IMR-90 (cell line): ENCODE measurements at regions not wholly inside any gene's neighbourhood (a gene's known extent, or its start where the extent isn't known, plus 50 kb on each side); places are given as distances from the start of the nearest gene placed in this dataset.

Experiments used
- ATAC-seq: fragments of 200-7000 bp; cut with Tn5 transposase; 2 replicates; pipeline ENCODE4 v1.9.1; 2020; ENCODE audit warnings: low read depth, mild to moderate bottlenecking, moderate library complexity
- BruUV-seq: library from RNA; stranded (reverse); fragments of 400-500 nt; replicated peaks from 2 replicates; lab custom pipeline; 2021; lab: Mats Ljungman, UMichigan
- CTCF ChIA-PET: fragments of 300-600 bp; formaldehyde crosslinking; extraction: SDS; loops from one replicate; lab custom pipeline; 2021; ENCODE audit warnings: antibody characterized with exemption; lab: Yijun Ruan, JAX
- POLR2A ChIA-PET: fragments of 300-600 bp; sonication (Branson Sonifier 250); formaldehyde crosslinking; loops from one replicate; lab custom pipeline; 2022; ENCODE audit warnings: antibody characterized with exemption; ENCODE audit not compliant: unreplicated experiment; lab: Charles Lee
- DNase-seq: peaks from one replicate; pipeline ENCODE4 v3.0.0; 2013
- H2AFZ ChIP-seq: replicated peaks from 2 replicates; pipeline ENCODE3; 2013; ENCODE audit warnings: low read length, mild to moderate bottlenecking; ENCODE audit not compliant: poor library complexity
- H2AK5ac ChIP-seq: 2 replicates; pipeline ENCODE4 v1.6.1; 2013; ENCODE audit warnings: low read depth, low read length, inconsistent platforms
- H2AK9ac ChIP-seq: replicated peaks from 2 replicates; pipeline ENCODE3; 2013; ENCODE audit warnings: mild to moderate bottlenecking, low read depth, low read length, moderate library complexity; ENCODE audit not compliant: poor library complexity
- H2BK120ac ChIP-seq: 2 replicates; pipeline ENCODE4 v1.6.1; 2013; ENCODE audit warnings: low read depth, low read length, inconsistent platforms
- H2BK15ac ChIP-seq: 3 replicates; pipeline ENCODE4 v1.6.1; 2013; ENCODE audit warnings: low read depth, low read length, inconsistent platforms
- H2BK20ac ChIP-seq: 2 replicates; pipeline ENCODE4 v1.6.1; 2013; ENCODE audit warnings: low read depth, mild to moderate bottlenecking, inconsistent platforms, low read length, moderate library complexity
- H2BK5ac ChIP-seq: 2 replicates; pipeline ENCODE4 v1.6.1; 2013; ENCODE audit warnings: mild to moderate bottlenecking, low read depth, low read length, inconsistent platforms; ENCODE audit not compliant: poor library complexity, severe bottlenecking
- H3K14ac ChIP-seq: replicated peaks from 2 replicates; pipeline ENCODE4 v1.6.1; 2013; ENCODE audit warnings: low read depth, low read length, inconsistent platforms
- H3K18ac ChIP-seq: 2 replicates; pipeline ENCODE4 v1.6.1; 2013; ENCODE audit warnings: low read depth, low read length, control low read depth
- H3K23ac ChIP-seq: 2 replicates; pipeline ENCODE4 v1.6.1; 2013; ENCODE audit warnings: low read depth, low read length, inconsistent platforms
- H3K27ac ChIP-seq: 2 replicates; pipeline ENCODE4 v1.5.1; 2013; ENCODE audit warnings: mild to moderate bottlenecking, control low read depth, low read length; ENCODE audit not compliant: insufficient read depth
- H3K27me3 ChIP-seq: 2 replicates; pipeline ENCODE4 v1.6.1; 2013; ENCODE audit warnings: low read length; ENCODE audit not compliant: control insufficient read depth, insufficient read depth
- H3K36me3 ChIP-seq: 2 replicates; pipeline ENCODE4 v1.6.1; 2013; ENCODE audit warnings: low read length, mixed read lengths; ENCODE audit not compliant: control insufficient read depth, insufficient read depth
- H3K4ac ChIP-seq: 2 replicates; pipeline ENCODE4 v1.6.1; 2013; ENCODE audit warnings: low read depth, low read length, inconsistent platforms
- H3K4me1 ChIP-seq: 2 replicates; pipeline ENCODE4 v1.6.1; 2013; ENCODE audit warnings: low read length, mixed read lengths; ENCODE audit not compliant: control insufficient read depth, insufficient read depth
- H3K4me2 ChIP-seq: 2 replicates; pipeline ENCODE4 v1.6.1; 2013; ENCODE audit warnings: low read depth, mild to moderate bottlenecking, control low read depth, low read length, moderate library complexity
- H3K4me3 ChIP-seq: 2 replicates; pipeline ENCODE4 v1.5.1; 2013; ENCODE audit warnings: low read depth, mild to moderate bottlenecking, control low read depth, low read length, moderate library complexity; ENCODE audit not compliant: insufficient read depth
- H3K56ac ChIP-seq: 2 replicates; pipeline ENCODE4 v1.6.1; 2013; ENCODE audit warnings: low read length, inconsistent platforms; ENCODE audit not compliant: insufficient read depth; ENCODE audit errors: extremely low read depth
- H3K79me1 ChIP-seq, 2 experiments: 2 replicates each; pipeline ENCODE4 v1.6.1; 2013; ENCODE audit warnings: low read length in 2 of 2, inconsistent platforms in 1 of 2, low read depth in 1 of 2
- H3K9ac ChIP-seq: 2 replicates; pipeline ENCODE4 v1.6.1; 2013; ENCODE audit warnings: low read depth, low read length, control low read depth
- H3K9me1 ChIP-seq: 2 replicates; pipeline ENCODE4 v1.6.1; 2013; ENCODE audit warnings: low read length, inconsistent platforms; ENCODE audit not compliant: insufficient read depth
- H3K9me3 ChIP-seq: 2 replicates; pipeline ENCODE4 v1.6.1; 2013; ENCODE audit warnings: low read length; ENCODE audit not compliant: control insufficient read depth, insufficient read depth
- H4K20me1 ChIP-seq: 2 replicates; pipeline ENCODE4 v1.6.1; 2013; ENCODE audit warnings: low read length, inconsistent platforms; ENCODE audit not compliant: insufficient read depth
- H4K5ac ChIP-seq: 2 replicates; pipeline ENCODE4 v1.6.1; 2013; ENCODE audit warnings: mild to moderate bottlenecking, low read depth, low read length, control low read depth
- H4K8ac ChIP-seq, 2 experiments: 2 replicates each; pipeline ENCODE4 v1.6.1; 2013; ENCODE audit warnings: low read depth in 2 of 2, low read length in 2 of 2, control low read depth in 1 of 2, inconsistent platforms in 1 of 2
- H4K91ac ChIP-seq: 2 replicates; pipeline ENCODE4 v1.6.1; 2013; ENCODE audit warnings: low read depth, low read length, inconsistent platforms; ENCODE audit not compliant: insufficient read depth
- BHLHE40 ChIP-seq: fragments of 150-350 bp; IDR thresholded peaks from 2 replicates; pipeline ENCODE4 v1.6.1; 2016; ENCODE audit warnings: mild to moderate bottlenecking, low read depth, low read length
- CHD1 ChIP-seq: IDR thresholded peaks from 2 replicates; pipeline ENCODE4 v1.6.1; 2012; ENCODE audit warnings: low read depth, low read length, improper control_type of control experiment
- CTCF ChIP-seq: conservative IDR thresholded peaks from 2 replicates; pipeline ENCODE4 v1.5.1; 2012; ENCODE audit warnings: mild to moderate bottlenecking, low read depth, low read length, improper control_type of control experiment
- FOS ChIP-seq: fragments of 150-350 bp; IDR thresholded peaks from 2 replicates; pipeline ENCODE4 v1.6.1; 2016; ENCODE audit warnings: low read depth, low read length
- MAFK ChIP-seq: IDR thresholded peaks from 2 replicates; pipeline ENCODE4 v1.6.1; 2012; ENCODE audit warnings: low read depth, low read length, improper control_type of control experiment
- MAZ ChIP-seq: IDR thresholded peaks from 2 replicates; pipeline ENCODE4 v1.6.1; 2012; ENCODE audit warnings: low read depth, mild to moderate bottlenecking, low read length, improper control_type of control experiment, moderate library complexity, borderline replicate concordance
- MXI1 ChIP-seq: IDR thresholded peaks from 2 replicates; pipeline ENCODE4 v1.6.1; 2012; ENCODE audit warnings: low read depth, mild to moderate bottlenecking, low read length, moderate library complexity, borderline replicate concordance
- NFE2L2 ChIP-seq: fragments of 150-350 bp; IDR thresholded peaks from 2 replicates; pipeline ENCODE4 v1.6.1; 2016; ENCODE audit warnings: low read depth, mild to moderate bottlenecking, low read length
- POLR2A ChIP-seq: IDR thresholded peaks from 2 replicates; pipeline ENCODE4 v1.6.1; 2012; ENCODE audit warnings: mild to moderate bottlenecking, low read depth, low read length
- RAD21 ChIP-seq: IDR thresholded peaks from 2 replicates; pipeline ENCODE4 v1.6.1; 2012; ENCODE audit warnings: low read length, improper control_type of control experiment
- RCOR1 ChIP-seq: IDR thresholded peaks from 2 replicates; pipeline ENCODE4 v1.6.1; 2012; ENCODE audit warnings: mild to moderate bottlenecking, low read length, improper control_type of control experiment; ENCODE audit not compliant: insufficient replicate concordance
- SMC3 ChIP-seq: fragments of 150-350 bp; IDR thresholded peaks from 2 replicates; pipeline ENCODE4 v1.6.1; 2016; ENCODE audit warnings: low read depth, mild to moderate bottlenecking, antibody characterized with exemption, low read length, moderate library complexity
- USF2 ChIP-seq: fragments of 150-350 bp; IDR thresholded peaks from 2 replicates; pipeline ENCODE4 v1.6.1; 2017; ENCODE audit warnings: mild to moderate bottlenecking, antibody characterized with exemption, low read length, low read depth
- WGBS, 2 experiments: methylation state at CpG; one replicate each; pipeline versions ENCODE4 v1.1.5 to v1.1.7; 2013; ENCODE audit warnings: missing lambda C conversion rate in 2 of 2; ENCODE audit not compliant: insufficient read length in 1 of 2; ENCODE audit errors: extremely low coverage in 2 of 2; 5-methylcytosine and 5-hydroxymethylcytosine counted together
- dilution Hi-C: fragments of 300-500 bp; cut with HindIII; formaldehyde crosslinking; loops from one replicate; pipeline ENCODE4 v1.14.3; 2018; ENCODE audit warnings: low sequenced_read_pairs; ENCODE audit not compliant: unreplicated experiment
- in situ Hi-C: fragments of 300-500 bp; cut with MboI; formaldehyde crosslinking; loops from 3 replicates; pipeline ENCODE4 v1.14.3; 2019; ENCODE audit warnings: low sequenced_read_pairs, inconsistent platforms, mixed read lengths
- intact Hi-C: fragments of 100-400 bp; cut with micrococcal nuclease; formaldehyde crosslinking; loops from 2 replicates; pipeline ENCODE4 v1.10.0; 2022
- TF ChIP-seq, protein P1 (sequence below): fragments of 150-350 bp; IDR thresholded peaks from 2 replicates; pipeline ENCODE4 v1.6.1; 2016; ENCODE audit warnings: low read depth, mild to moderate bottlenecking, low read length, moderate library complexity, borderline replicate concordance

DNA sequence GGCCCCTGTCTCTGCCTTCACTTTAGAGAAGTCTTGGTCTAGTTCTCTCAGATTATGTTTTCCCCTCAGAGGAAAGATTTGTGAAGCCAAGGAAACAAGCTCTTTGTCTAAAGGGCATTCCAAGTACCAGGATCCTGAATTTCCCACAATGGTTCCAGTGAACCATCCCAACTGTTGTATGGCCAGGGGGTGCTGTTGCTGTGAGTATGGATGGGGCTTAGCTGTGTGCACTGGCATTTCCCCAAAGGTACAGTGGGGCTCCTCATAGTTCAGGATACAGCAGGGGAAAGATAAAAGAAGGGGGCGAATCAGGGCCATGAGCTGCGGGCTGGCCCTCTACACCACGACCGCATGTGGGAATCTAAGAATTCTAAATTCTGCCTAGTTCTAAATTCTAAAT, 1154.0 kb upstream of the FANCL start:
- Histone ChIP-seq H3K23ac (no peak overlapping the region), H3K4me1 (no peaks in the 10 kb centered on the region), H3K79me1 (no peaks in the 10 kb centered on the region), H4K20me1 (no peaks in the 10 kb centered on the region), H2BK120ac (no peak overlapping the region), H3K4ac (no peak overlapping the region), H3K27me3 (no peaks in the 10 kb centered on the region), H3K27ac (no peak overlapping the region), H3K9ac (no peak overlapping the region), H3K36me3 (no peaks in the 10 kb centered on the region), H3K4me3 (no peak overlapping the region), H3K18ac (no peak overlapping the region), H3K9me3 (peaks cover 5% of the 10 kb centered on the region), H2BK20ac (no peak overlapping the region), H3K9me1 (no peaks in the 10 kb centered on the region), H4K8ac (no peak overlapping the region), H3K56ac (no peak overlapping the region), H4K5ac (no peak overlapping the region), H3K14ac (no peak overlapping the region), H2AK9ac (no peak overlapping the region), H3K4me2 (no peak overlapping the region), H4K91ac (no peak overlapping the region), H2AFZ (no peak overlapping the region), H2BK5ac (no peak overlapping the region), H2BK15ac (no peak overlapping the region), H2AK5ac (no peak overlapping the region)
- ChIA-PET POLR2A (no interaction called here), CTCF (no interaction called here)
- DNase-seq (no peak), ATAC-seq (no peak)
- TF ChIP-seq FOS (no peak), MXI1 (no peak), CTCF (no peak), USF2 (no peak), SMC3 (no peak), CHD1 (no peak), RAD21 (no peak), MAZ (no peak), POLR2A (no peak), NFE2L2 (no peak), RCOR1 (no peak), BHLHE40 (no peak), MAFK (no peak)
- TF ChIP-seq, protein P1, sequence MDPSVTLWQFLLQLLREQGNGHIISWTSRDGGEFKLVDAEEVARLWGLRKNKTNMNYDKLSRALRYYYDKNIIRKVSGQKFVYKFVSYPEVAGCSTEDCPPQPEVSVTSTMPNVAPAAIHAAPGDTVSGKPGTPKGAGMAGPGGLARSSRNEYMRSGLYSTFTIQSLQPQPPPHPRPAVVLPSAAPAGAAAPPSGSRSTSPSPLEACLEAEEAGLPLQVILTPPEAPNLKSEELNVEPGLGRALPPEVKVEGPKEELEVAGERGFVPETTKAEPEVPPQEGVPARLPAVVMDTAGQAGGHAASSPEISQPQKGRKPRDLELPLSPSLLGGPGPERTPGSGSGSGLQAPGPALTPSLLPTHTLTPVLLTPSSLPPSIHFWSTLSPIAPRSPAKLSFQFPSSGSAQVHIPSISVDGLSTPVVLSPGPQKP: no peak
- no CpG with 5 or more reads among the region's 4 CpGs for WGBS, 2 experiments
- in situ Hi-C loops (no loop called here), dilution Hi-C loops (no loop called here), intact Hi-C loops (no loop called here)
- no TSS peak for BruUV-seq
